HG03039 (cell line): ENCODE measurements at regions not wholly inside any gene's neighbourhood (a gene's known extent, or its start where the extent isn't known, plus 50 kb on each side); places are given as distances from the start of the nearest gene placed in this dataset.

Source experiments
- ATAC-seq: cut with Tn5 transposase; IDR thresholded peaks from one replicate; pipeline ENCODE4 v1.9.1; 2021; ENCODE audit warnings: mild to moderate bottlenecking, moderate library complexity; ENCODE audit not compliant: unreplicated experiment

- ATAC-seq, result no peak
Observed at GRCh38 chr7:124515106-124515830, 250.3 kb downstream of the GPR37 start.

GRCh38 chr7:124514471-124514870, 251.1 kb downstream of the GPR37 start:
- ATAC-seq, result no peak

GRCh38 chr7:124497176-124497575, 268.4 kb downstream of the GPR37 start:
- ATAC-seq, result no peak

- ATAC-seq, result no peak
Observed at GRCh38 chr7:124489925-124490324, 275.7 kb downstream of the GPR37 start.

GRCh38 chr7:124489082-124489819, 276.3 kb downstream of the GPR37 start:
- no peak for ATAC-seq

GRCh38 chr7:124482229-124482628, 283.4 kb downstream of the GPR37 start:
- ATAC-seq, result no peak

- no peak for ATAC-seq
Observed at GRCh38 chr7:124480821-124481290, 284.7 kb downstream of the GPR37 start.

GRCh38 chr7:124480036-124480820, 285.4 kb downstream of the GPR37 start:
- ATAC-seq, result no peak

- no peak for ATAC-seq
Observed at GRCh38 chr7:124462249-124462648, 303.3 kb downstream of the GPR37 start.

GRCh38 chr7:124460555-124460954, 305.0 kb downstream of the GPR37 start:
- ATAC-seq, result no peak

GRCh38 chr7:124460056-124460450, 305.5 kb downstream of the GPR37 start:
- ATAC-seq, result no peak

GRCh38 chr7:124459101-124460055, 306.2 kb downstream of the GPR37 start:
- no peak for ATAC-seq

GRCh38 chr7:124457841-124458240, 307.8 kb downstream of the GPR37 start:
- ATAC-seq, result no peak

GRCh38 chr7:124456286-124456685, 309.3 kb downstream of the GPR37 start:
- ATAC-seq, result no peak

- no peak for ATAC-seq
Observed at GRCh38 chr7:124452186-124452585, 313.4 kb downstream of the GPR37 start.

GRCh38 chr7:124449896-124450295, 315.7 kb downstream of the GPR37 start:
- ATAC-seq, result no peak

- no peak for ATAC-seq
Observed at GRCh38 chr7:124444696-124445480, 320.7 kb downstream of the GPR37 start.

GRCh38 chr7:124443762-124444161, 321.8 kb downstream of the GPR37 start:
- ATAC-seq, result no peak

- ATAC-seq, result no peak
Observed at GRCh38 chr7:124440081-124440480, 325.5 kb downstream of the GPR37 start.
